Inflammatory macrophage treated with lipopolysaccharide for 1 hour (primary cell): ENCODE measurements at regions not wholly inside any gene's neighbourhood (a gene's known extent, or its start where the extent isn't known, plus 50 kb on each side); places are given as distances from the start of the nearest gene placed in this dataset.

Source experiments
- DNase-seq, 2 donors: peaks; one replicate each; pipeline ENCODE4 v3.0.0-alpha.2; 2020 to 2022

- DNase-seq: no peak
These were observed 133.6 kb upstream of the C1QTNF7 start for GRCh38 chr4:15294202-15294601.

DNA sequence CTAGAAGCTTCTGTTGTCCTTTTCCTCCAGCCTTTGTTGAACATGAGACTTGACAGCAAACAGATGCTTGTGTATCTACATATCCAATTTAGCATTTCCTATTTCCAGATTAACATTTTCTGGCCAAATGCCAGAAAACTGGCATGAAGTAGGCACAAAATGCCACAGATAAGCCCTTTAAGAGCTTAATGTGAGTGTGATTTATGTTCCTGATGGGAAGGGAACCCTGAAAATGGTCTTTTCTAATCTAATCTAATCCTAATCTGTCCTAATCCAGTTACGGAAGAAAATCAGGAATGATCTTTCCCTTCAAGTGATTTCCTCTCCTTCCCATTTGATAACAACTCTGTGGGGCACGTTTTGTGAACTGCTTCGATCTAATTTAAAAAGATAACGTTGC lies 133.0 kb upstream of the C1QTNF7 start:
- no peak for DNase-seq

GRCh38 chr4:15295421-15296162 lies 132.2 kb upstream of the C1QTNF7 start:
- DNase-seq: no peak

- DNase-seq: no peak
These were observed 130.5 kb upstream of the C1QTNF7 start for GRCh38 chr4:15297344-15297743.

GRCh38 chr4:15299627-15300026 lies 128.2 kb upstream of the C1QTNF7 start:
- no peak for DNase-seq

DNA sequence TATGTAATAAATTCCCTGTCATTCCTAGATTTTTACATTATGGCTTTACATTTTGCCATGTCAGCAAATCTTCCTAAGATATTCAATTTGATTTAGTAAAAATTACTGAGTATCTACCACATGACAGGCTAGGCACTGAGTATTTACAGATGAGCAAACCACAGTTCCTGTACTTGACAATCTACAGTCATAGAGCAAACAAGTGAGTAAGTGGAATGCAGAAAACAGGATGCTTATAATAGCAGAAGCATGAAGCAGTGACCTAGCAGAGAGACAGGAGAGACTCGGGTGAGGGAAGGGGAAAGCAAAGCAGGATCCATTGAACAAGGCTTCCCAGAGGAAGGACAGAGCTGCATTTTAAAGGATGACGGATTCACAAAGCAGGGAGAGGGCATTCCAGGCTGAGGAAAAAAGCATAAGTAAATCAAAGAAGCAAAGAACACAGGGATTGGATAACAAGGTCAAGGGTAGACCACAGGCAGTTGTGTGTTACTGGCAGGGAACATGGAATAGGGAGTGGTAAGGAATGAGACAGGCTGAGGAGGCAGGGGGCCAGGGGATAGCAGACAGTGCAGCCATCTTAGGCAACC lies 124.7 kb upstream of the C1QTNF7 start:
- no peak for DNase-seq

DNA sequence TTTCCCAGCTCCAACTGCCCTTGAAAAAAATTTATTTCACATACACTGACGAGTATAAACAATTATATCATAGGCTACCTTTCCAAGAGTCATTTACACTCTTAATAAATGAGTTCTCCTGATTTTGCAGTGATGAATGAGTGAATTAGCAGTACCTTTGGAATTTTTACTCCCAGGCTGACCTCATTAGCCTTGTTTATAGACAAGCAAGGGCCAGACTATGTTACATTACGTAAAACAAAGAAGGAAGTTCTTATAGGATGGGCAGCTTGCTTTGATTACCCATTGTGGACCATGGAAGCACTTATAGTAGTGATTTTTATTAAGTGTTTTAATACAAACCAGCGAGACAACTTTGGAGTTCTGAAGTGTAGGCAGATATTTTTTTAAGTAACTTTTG lies 112.9 kb upstream of the C1QTNF7 start:
- no peak for DNase-seq

GRCh38 chr4:15317246-15317645 lies 110.6 kb upstream of the C1QTNF7 start:
- DNase-seq: no peak

- DNase-seq: no peak
These were observed 109.0 kb upstream of the C1QTNF7 start for GRCh38 chr4:15318621-15319348.

- DNase-seq: no peak
These were observed 107.6 kb upstream of the C1QTNF7 start for GRCh38 chr4:15320121-15320678.

DNA sequence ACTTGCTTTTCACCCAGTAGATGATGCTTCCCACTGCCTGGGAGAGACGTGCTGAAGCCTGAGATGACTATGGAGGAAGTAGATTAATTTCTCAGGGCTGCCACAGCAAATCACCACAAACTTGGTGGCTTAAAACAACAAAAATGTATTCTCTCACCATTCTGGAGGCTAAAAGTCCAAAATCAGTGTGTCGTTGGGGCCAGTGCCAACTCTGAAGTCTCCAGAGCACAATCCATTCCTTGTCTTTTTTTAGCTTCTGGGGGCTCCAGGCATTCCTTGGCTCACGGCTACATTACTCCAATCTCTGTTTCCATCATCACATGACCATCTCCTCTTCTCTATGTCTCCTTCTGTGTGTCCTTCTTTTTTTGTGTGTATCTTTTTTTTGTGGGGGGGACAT lies 105.8 kb upstream of the C1QTNF7 start:
- DNase-seq: no peak

DNA sequence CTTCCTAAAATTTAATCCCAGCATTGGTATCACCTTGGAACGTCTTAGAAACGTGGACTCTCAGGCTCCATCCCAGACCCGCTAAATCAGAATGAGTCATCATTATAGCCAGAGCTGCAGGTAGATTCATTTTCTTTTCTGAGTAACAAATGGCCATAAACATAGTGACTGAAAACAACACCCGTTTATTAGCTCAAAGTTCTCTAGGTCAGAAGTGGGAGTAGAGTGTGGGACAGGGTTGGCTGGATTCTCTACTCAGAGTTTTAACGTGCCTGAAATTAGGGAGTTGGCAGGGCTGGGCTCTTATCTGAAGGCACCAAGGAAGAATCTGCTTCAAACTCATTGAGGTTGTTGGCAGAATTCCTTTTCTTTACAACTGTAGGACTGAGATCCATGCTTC lies 101.8 kb upstream of the C1QTNF7 start:
- no peak for DNase-seq

- DNase-seq: no peak
These were observed 100.2 kb upstream of the C1QTNF7 start for GRCh38 chr4:15327311-15328298.

DNA sequence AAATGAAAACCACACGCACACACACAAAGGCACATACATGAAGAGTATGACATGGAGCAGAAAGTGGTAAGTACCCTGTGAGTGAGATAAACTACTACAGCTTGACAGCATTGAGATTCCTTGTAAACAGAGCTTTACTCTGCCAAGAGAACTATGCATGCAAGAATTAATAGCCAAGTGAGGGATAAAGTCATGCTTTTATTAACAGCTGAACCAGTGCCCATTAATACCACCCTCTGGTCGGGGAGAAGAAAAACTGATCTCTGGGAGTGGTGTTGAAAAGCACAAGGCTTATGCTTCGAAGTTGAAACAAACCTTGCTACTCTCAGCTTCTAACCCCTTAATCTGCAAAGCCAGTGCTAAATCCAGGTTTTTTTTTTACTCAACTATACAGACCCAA lies 95.9 kb upstream of the C1QTNF7 start:
- no peak for DNase-seq

DNA sequence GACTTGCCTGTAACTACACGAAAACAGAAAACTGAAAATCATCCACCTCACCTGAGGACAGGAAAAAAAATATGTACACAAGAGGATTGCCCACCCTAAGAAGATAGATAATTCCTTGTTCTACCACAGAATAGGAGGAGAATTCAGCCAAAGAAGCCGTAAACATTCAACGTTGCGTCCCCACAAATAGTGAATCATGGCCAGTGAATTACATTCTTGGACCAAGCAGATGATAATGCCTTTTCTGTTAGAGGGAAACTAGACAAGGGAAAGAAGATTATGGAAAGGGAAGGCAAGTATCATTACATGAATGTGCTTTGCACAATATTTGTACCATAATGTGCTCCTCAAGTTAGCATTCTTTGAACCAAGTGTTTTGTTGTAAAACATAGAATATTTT lies 95.5 kb upstream of the C1QTNF7 start:
- no peak for DNase-seq

DNA sequence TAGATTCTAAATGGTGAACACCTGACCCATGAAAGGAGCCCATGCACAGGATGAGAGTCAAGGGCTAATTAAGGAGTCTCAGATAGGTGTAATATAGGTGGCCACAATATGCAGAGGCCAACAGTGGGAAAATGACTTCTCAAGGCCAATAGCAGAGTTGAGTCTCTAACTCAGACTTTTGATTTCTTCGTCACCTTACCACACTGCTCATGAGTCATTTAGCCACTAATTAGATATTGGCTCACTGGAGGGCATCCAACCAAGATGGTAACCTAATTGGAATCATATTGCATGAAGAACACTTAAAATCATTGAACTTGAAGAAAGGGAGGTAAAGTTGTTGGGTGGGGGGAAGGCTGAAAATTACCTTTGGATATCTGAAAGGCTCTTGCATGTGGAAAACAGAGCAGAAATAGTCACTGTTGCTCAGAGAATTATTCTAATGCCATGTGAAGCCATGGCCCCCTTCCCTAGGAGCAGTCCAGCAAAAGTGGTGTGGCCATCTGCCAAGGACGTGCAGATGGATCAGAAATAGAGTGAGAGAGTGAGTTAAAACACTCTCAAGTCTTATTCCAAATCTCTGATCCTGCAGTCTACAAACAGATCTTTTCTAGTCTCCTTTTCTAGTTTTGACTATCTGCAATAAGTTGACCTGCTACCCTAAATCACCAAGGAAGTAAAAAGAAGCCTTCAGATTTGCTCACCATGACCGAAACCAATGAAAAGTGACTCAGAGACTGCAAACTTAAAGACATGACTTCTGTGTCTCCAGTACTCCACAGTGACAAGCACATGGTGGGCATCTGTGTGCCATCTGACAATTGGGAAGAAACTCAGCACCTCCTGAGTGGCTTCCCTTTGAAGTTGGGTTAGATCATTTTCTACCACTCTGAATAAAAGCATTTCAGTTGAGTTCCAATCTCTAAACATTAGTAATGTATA lies 93.9 kb upstream of the C1QTNF7 start:
- no peak for DNase-seq

DNA sequence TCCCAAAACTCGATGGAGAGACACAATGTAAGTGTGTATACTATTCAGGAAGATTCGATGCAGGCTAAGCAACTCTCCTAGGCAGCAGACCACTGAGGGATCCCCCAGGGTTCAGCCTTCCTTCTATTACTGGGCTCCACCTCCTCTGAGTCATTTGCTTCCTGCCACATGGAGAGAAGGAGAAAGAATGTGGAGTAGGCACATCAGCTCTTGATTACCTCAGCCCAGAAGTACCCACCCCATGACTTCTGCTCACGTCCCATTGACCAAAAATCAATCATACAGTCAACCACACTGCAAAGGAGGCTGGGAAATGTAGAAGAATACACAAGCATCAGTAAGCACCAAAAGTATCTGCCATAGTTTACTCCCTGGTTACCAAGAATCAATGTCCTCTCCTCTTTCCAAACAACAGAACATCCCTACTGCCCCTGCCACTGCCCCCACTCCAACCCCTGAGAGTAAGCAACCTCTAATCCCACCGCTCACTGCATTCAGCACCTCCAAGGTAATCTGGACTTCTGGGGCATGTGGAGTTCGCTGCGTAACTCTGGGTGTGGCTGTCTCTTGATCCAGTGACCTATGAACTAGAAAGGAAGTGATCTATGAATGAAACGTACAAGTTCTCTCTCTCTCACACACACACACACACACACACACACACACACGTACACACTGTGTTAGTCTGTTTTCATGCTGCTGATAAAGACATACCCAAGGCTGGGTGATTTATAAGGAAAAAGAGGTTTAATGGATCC lies 91.2 kb upstream of the C1QTNF7 start:
- peak in 1 of 2 donors; percentile 23 for DNase-seq

- DNase-seq: peak; percentile 19 to 61
These were observed 90.6 kb upstream of the C1QTNF7 start for GRCh38 chr4:15337168-15337657.

GRCh38 chr4:15339737-15340136 lies 88.1 kb upstream of the C1QTNF7 start:
- DNase-seq: peak; percentile 12 to 68

DNA sequence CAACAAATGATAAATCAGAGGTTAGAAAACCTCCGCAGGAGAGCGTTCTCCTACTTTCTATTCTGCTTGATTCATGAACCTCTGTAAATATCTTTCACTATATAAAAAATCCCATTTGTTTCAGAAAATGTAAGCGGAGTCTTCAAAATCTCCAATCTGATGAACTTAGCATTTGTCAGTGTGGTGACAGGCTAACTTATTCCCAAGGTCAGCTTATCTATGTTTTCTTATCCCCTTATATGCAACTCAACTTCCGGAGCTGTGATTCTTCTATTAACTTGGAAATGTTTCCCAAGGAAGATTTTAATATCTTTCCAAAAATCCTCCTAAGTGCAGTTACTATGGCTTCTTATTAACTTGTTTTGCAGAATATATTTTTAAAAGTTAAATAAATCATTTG lies 87.5 kb upstream of the C1QTNF7 start:
- no peak for DNase-seq
